ENCODE measurements at regions not wholly inside any gene's neighbourhood (a gene's known extent, or its start where the extent isn't known, plus 50 kb on each side); places are given as distances from the start of the nearest gene placed in this dataset.

DNA sequence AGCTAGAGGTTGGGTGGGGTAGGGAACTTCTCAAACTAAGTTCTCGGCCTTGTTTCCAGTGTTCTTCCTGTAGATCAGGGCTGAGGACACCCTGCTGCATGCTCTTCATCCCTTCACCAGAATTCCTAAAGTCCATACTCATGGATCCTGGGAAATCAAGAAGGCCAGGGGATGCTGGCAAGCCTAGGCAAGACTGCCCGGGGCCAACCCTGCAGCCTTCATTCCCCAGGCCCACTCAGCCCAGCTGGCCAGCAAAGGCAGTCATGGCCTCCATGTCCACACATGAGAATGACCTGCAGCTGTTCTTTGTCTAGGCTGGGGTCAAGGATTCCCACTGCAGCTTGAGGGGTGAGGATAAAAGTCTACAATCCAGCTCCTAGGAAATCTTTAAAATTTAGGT lies 109.3 kb upstream of the ETV6 start:
- TF ChIP-seq, protein P1, sequence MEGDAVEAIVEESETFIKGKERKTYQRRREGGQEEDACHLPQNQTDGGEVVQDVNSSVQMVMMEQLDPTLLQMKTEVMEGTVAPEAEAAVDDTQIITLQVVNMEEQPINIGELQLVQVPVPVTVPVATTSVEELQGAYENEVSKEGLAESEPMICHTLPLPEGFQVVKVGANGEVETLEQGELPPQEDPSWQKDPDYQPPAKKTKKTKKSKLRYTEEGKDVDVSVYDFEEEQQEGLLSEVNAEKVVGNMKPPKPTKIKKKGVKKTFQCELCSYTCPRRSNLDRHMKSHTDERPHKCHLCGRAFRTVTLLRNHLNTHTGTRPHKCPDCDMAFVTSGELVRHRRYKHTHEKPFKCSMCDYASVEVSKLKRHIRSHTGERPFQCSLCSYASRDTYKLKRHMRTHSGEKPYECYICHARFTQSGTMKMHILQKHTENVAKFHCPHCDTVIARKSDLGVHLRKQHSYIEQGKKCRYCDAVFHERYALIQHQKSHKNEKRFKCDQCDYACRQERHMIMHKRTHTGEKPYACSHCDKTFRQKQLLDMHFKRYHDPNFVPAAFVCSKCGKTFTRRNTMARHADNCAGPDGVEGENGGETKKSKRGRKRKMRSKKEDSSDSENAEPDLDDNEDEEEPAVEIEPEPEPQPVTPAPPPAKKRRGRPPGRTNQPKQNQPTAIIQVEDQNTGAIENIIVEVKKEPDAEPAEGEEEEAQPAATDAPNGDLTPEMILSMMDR (conservative IDR thresholded peaks at IDR 0.05 in 1 of 2, IDR thresholded peaks at IDR 0.05 in 1 of 2; ENCODE audit: low read depth in 1 of 2, low read length in 2 of 2): no peak
- TF ChIP-seq EZH2 (IDR thresholded peaks at IDR 0.05; ENCODE audit: low read length, missing control alignments): no peak
